SK-N-SH (cell line): ENCODE measurements at regions not wholly inside any gene's neighbourhood (a gene's known extent, or its start where the extent isn't known, plus 50 kb on each side); places are given as distances from the start of the nearest gene placed in this dataset.

Experiments
- GABPA ChIP-seq: IDR thresholded peaks from 2 replicates; pipeline ENCODE4 v1.4.0; 2012; ENCODE audit warnings: low read depth, mild to moderate bottlenecking
- JUND ChIP-seq: IDR thresholded peaks from 2 replicates; pipeline ENCODE4 v1.4.0; 2012
- TCF12 ChIP-seq: IDR thresholded peaks from 2 replicates; pipeline ENCODE4 v1.4.0; 2012

DNA sequence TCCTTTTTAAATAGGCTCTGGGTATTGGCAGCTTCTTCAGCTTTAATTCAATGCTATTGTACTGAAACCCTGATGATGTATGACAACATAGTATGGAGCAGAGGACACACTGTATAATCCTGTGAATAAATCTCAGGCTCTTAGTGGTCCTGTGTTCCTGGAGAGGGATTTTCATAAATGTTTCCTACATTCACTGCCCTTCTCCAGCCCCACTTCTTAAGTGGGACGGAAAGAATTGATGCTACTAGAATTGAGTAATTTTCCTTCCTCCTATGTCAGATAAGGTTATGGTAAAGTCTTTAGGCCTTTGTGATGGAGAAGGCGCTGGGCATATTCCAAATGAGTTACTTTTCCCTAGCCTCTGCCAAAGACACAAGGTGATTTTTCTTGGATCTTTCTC lies 779.4 kb downstream of the TNS3 start:
- TF ChIP-seq TCF12 (no peak), GABPA (no peak), JUND (no peak)
